Prostate gland (tissue), 2 donors: ENCODE measurements at regions not wholly inside any gene's neighbourhood (a gene's known extent, or its start where the extent isn't known, plus 50 kb on each side); places are given as distances from the start of the nearest gene placed in this dataset.

ENCODE experiments used
- POLR2A ChIP-seq: fragments of 450-650 bp; IDR thresholded peaks from one replicate; pipeline ENCODE4 v1.6.1; 2016; ENCODE audit warnings: antibody characterized with exemption, mild to moderate bottlenecking
- POLR2AphosphoS5 ChIP-seq: sonication (generic); formaldehyde crosslinking; IDR thresholded peaks from one replicate; pipeline ENCODE4 v1.6.1; 2017; ENCODE audit warnings: antibody characterized with exemption
- TF ChIP-seq, protein P1 (sequence below), 4 experiments: fragments of 200-600 bp in 2 of 4; fragments of 450-650 bp in 2 of 4; sonication (generic) in 2 of 4; IDR thresholded peaks; 1 replicate in 3 of 4; 2 replicates in 1 of 4; pipeline ENCODE4 v1.5.1; 2016 to 2019; ENCODE audit warnings: antibody characterized with exemption in 4 of 4, mild to moderate bottlenecking in 2 of 4, moderate library complexity in 2 of 4

DNA sequence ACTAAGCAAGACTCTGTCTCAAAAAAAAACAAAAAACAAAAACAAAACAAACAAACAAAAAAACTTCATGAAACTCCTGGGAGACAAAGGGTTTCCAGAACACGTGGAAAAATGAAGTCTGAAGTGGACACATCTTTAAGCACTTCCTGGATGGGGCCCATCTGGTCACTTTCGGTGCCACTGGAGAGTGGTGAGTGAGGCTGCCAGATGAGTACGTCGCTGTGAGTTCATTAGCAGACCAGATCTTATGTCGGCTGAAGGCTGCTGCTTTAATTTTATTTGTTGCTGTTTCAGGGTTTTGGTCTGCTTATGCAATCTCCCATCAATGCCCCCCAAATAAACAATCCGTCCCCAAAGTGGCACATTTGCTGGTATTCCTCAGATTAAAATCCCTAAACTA lies 64.4 kb downstream of the NPTX2 start:
- TF ChIP-seq, protein P1, sequence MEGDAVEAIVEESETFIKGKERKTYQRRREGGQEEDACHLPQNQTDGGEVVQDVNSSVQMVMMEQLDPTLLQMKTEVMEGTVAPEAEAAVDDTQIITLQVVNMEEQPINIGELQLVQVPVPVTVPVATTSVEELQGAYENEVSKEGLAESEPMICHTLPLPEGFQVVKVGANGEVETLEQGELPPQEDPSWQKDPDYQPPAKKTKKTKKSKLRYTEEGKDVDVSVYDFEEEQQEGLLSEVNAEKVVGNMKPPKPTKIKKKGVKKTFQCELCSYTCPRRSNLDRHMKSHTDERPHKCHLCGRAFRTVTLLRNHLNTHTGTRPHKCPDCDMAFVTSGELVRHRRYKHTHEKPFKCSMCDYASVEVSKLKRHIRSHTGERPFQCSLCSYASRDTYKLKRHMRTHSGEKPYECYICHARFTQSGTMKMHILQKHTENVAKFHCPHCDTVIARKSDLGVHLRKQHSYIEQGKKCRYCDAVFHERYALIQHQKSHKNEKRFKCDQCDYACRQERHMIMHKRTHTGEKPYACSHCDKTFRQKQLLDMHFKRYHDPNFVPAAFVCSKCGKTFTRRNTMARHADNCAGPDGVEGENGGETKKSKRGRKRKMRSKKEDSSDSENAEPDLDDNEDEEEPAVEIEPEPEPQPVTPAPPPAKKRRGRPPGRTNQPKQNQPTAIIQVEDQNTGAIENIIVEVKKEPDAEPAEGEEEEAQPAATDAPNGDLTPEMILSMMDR (IDR thresholded peaks at IDR 0.05): no peak
- TF ChIP-seq POLR2AphosphoS5 (no peak), POLR2A (no peak)
